DMS153 treated with DMSO at 0.1 percent for 48 hours (cell line): ENCODE measurements at regions not wholly inside any gene's neighbourhood (a gene's known extent, or its start where the extent isn't known, plus 50 kb on each side); places are given as distances from the start of the nearest gene placed in this dataset.
"Not testable (repeated sequence)": the region's sequence is repeated elsewhere in the genome, so short reads cannot be mapped to it uniquely, and the experiment has no call there.

ENCODE experiments used
- DNase-seq: peaks from one replicate; lab custom pipeline; 2025; ENCODE audit not compliant: unreplicated experiment; lab: John Stamatoyannopoulos, UW

GRCh38 chr2:22406625-22407024, 978.4 kb upstream of the KLHL29 start:
- DNase-seq: no peak

GRCh38 chr2:22420076-22420475, 964.9 kb upstream of the KLHL29 start:
- DNase-seq: no peak

GRCh38 chr2:22442051-22442450, 942.9 kb upstream of the KLHL29 start:
- DNase-seq: no peak

- no peak for DNase-seq
These were observed 940.7 kb upstream of the KLHL29 start for GRCh38 chr2:22444281-22444680.

- DNase-seq: no peak
These were observed 935.3 kb upstream of the KLHL29 start for GRCh38 chr2:22449696-22450095.

GRCh38 chr2:22450831-22451230, 934.1 kb upstream of the KLHL29 start:
- no peak for DNase-seq

GRCh38 chr2:22454826-22455485, 930.0 kb upstream of the KLHL29 start:
- no peak for DNase-seq

GRCh38 chr2:22458440-22458839, 926.5 kb upstream of the KLHL29 start:
- DNase-seq: no peak

GRCh38 chr2:22475103-22475502, 909.9 kb upstream of the KLHL29 start:
- DNase-seq: not testable (repeated sequence)

- no peak for DNase-seq
These were observed 906.6 kb upstream of the KLHL29 start for GRCh38 chr2:22478329-22478728.

- no peak for DNase-seq
These were observed 903.3 kb upstream of the KLHL29 start for GRCh38 chr2:22481486-22482259.

- DNase-seq: no peak
These were observed 901.9 kb upstream of the KLHL29 start for GRCh38 chr2:22483036-22483435.

- no peak for DNase-seq
These were observed 899.5 kb upstream of the KLHL29 start for GRCh38 chr2:22485486-22485885.

GRCh38 chr2:22486343-22486742, 898.6 kb upstream of the KLHL29 start:
- no peak for DNase-seq

- DNase-seq: no peak
These were observed 897.9 kb upstream of the KLHL29 start for GRCh38 chr2:22487036-22487435.

- no peak for DNase-seq
These were observed 897.4 kb upstream of the KLHL29 start for GRCh38 chr2:22487541-22487940.

- DNase-seq: no peak
These were observed 893.5 kb upstream of the KLHL29 start for GRCh38 chr2:22491442-22491841.

GRCh38 chr2:22494156-22494555, 890.8 kb upstream of the KLHL29 start:
- no peak for DNase-seq

- no peak for DNase-seq
These were observed 887.9 kb upstream of the KLHL29 start for GRCh38 chr2:22497064-22497463.

- DNase-seq: no peak
These were observed 887.2 kb upstream of the KLHL29 start for GRCh38 chr2:22497789-22498188.

- no peak for DNase-seq
These were observed 885.7 kb upstream of the KLHL29 start for GRCh38 chr2:22499082-22499839.

- DNase-seq: no peak
These were observed 884.4 kb upstream of the KLHL29 start for GRCh38 chr2:22500555-22500935.
